HUES48 (cell line): ENCODE measurements at regions not wholly inside any gene's neighbourhood (a gene's known extent, or its start where the extent isn't known, plus 50 kb on each side); places are given as distances from the start of the nearest gene placed in this dataset.

Experiments used
- H3K27ac ChIP-seq: one replicate; pipeline ENCODE4 v1.7.0; 2013; ENCODE audit warnings: low read depth, low read length, inconsistent platforms
- H3K27me3 ChIP-seq: 2 replicates; pipeline ENCODE4 v1.6.1; 2013; ENCODE audit warnings: mild to moderate bottlenecking, low read length; ENCODE audit not compliant: control insufficient read depth, insufficient read depth
- H3K36me3 ChIP-seq: 2 replicates; pipeline ENCODE4 v1.6.1; 2013; ENCODE audit warnings: low read length; ENCODE audit not compliant: control insufficient read depth, insufficient read depth
- H3K4me1 ChIP-seq: 2 replicates; pipeline ENCODE4 v1.6.1; 2013; ENCODE audit warnings: mild to moderate bottlenecking, low read length; ENCODE audit not compliant: control insufficient read depth, insufficient read depth
- H3K4me3 ChIP-seq: 2 replicates; pipeline ENCODE4 v1.5.1; 2013; ENCODE audit warnings: mild to moderate bottlenecking, low read depth, low read length
- H3K9ac ChIP-seq: 2 replicates; pipeline ENCODE4 v1.6.1; 2013; ENCODE audit warnings: mild to moderate bottlenecking, low read depth, low read length, moderate library complexity
- H3K9me3 ChIP-seq: 2 replicates; pipeline ENCODE4 v1.6.1; 2013; ENCODE audit warnings: low read length; ENCODE audit not compliant: control insufficient read depth, insufficient read depth

DNA sequence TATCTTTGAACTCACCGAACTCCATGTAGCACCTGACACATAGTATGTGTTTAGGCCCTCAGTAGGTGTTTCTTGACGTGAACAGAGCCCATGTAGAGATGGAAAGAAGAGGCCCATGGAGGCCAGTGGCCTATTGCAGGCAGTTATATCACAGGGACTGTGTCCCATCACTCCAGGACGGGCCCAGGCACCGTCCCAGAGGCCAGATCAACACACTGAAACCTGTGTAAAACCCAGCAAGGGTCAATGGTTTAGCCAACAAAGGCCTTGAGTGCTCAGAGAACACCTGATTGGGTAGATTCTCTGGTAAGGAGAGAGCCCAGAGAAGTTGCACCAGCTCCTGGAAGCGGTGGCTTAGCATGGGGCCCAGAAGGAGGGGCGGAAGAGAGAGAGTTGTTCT lies 82.8 kb downstream of the INHBB start:
- peaks cover 18% of the 10 kb centered on the region for H3K4me1 ChIP-seq
- H3K27me3 ChIP-seq: peaks cover 15% of the 10 kb centered on the region
- no peaks in the 10 kb centered on the region for H3K9me3 ChIP-seq
- no peak overlapping the region for H3K4me3 ChIP-seq
- no peaks in the 10 kb centered on the region for H3K36me3 ChIP-seq
- H3K27ac ChIP-seq: no peak overlapping the region
- H3K9ac ChIP-seq: no peak overlapping the region

DNA sequence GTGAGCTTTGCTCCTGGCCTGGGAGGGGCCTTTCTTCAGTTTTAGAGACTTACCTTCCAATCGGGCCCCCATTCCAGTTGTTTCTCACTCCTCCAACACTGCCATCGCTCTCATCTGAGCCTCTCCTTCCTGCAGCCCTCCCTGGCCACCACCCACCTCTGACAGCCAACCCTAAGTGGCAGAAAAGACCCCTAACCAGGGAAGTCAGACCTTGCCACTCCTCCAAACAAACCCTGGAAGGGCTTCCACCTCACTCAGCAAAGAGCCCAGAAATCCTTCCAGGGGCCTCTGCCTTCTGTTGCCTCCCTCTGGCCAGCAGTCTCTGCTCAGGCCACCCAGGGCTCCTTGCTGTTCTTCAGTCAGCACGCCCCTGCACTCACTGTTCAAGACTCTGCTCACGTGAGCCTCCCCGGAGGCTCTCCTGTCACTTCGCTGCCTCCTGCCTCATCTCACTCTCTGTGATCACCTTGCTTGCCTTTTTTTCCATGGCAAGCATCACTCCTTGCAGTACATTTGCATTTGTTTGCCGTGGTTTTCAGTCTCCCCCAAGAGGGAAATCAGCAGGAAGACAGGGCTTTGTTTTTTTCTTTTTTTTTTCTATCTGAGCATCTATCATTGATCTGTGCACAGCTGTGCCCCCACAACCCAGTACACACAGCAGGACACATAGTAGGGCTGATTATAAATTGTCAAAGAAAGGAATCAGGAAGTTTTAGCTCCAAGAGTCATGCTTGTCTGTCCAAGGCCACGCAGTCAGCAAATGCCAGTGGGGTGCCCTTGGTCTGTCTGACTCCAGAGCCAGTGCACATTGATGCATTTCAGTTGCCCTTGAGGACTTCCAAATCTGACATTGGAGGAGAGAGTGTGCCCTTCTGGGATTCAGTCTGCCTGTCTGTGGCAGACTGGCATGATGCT lies 83.9 kb downstream of the INHBB start:
- Histone ChIP-seq H3K4me1 (peaks cover 25% of the 10 kb centered on the region), H3K27me3 (peaks cover 13% of the 10 kb centered on the region), H3K4me3 (0 out of 2 replicates have a peak overlapping the region, but pooled peaks have one; percentile 1), H3K36me3 (no peaks in the 10 kb centered on the region), H3K27ac (no peak overlapping the region), H3K9ac (no peak overlapping the region), H3K9me3 (no peaks in the 10 kb centered on the region)

DNA sequence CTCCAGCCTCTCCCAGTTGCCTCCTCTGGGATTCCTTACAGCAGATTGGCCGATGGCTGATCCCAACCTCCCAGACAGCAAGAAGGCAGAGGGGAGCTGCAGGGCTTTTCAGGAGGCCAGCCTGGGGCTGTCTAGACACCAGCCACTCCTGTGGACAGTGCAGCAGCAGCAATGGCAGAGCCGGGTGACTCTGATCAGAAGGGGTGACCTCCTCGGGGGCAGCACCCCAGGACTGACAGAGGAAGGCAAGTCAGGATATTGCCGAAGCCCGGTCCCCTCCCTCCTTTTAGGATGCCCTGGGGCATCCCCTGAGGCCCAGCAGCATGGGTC lies 84.5 kb downstream of the INHBB start:
- H3K27ac ChIP-seq: no peak overlapping the region
- no peaks in the 10 kb centered on the region for H3K36me3 ChIP-seq
- H3K4me1 ChIP-seq: peaks cover 31% of the 10 kb centered on the region
- no peak overlapping the region for H3K4me3 ChIP-seq
- no peak overlapping the region for H3K9ac ChIP-seq
- peaks cover 19% of the 10 kb centered on the region for H3K27me3 ChIP-seq
- H3K9me3 ChIP-seq: no peaks in the 10 kb centered on the region

DNA sequence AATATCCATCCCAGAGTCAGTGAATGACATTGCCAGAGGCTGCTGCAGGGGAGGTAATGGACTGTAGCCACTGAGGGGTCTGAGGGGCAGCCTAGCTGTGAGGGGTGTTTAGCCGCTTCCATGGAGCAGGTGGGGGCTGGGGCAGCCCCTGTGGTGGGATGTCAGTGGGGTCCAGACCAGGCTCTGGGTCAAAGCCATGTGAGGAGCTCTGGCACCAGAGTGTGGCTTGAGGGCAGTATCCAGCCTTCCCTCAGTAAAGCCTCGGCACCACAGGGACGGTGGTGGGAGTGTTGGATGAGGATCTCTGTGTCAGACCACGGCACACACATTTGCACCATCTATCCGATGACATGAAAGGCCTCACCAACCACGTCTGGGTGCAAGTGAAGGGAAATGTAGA lies 85.0 kb downstream of the INHBB start:
- Histone ChIP-seq H3K4me1 (peaks cover 33% of the 10 kb centered on the region), H3K4me3 (no peak overlapping the region), H3K9ac (no peak overlapping the region), H3K27ac (no peak overlapping the region), H3K9me3 (no peaks in the 10 kb centered on the region), H3K27me3 (peaks cover 24% of the 10 kb centered on the region), H3K36me3 (no peaks in the 10 kb centered on the region)

DNA sequence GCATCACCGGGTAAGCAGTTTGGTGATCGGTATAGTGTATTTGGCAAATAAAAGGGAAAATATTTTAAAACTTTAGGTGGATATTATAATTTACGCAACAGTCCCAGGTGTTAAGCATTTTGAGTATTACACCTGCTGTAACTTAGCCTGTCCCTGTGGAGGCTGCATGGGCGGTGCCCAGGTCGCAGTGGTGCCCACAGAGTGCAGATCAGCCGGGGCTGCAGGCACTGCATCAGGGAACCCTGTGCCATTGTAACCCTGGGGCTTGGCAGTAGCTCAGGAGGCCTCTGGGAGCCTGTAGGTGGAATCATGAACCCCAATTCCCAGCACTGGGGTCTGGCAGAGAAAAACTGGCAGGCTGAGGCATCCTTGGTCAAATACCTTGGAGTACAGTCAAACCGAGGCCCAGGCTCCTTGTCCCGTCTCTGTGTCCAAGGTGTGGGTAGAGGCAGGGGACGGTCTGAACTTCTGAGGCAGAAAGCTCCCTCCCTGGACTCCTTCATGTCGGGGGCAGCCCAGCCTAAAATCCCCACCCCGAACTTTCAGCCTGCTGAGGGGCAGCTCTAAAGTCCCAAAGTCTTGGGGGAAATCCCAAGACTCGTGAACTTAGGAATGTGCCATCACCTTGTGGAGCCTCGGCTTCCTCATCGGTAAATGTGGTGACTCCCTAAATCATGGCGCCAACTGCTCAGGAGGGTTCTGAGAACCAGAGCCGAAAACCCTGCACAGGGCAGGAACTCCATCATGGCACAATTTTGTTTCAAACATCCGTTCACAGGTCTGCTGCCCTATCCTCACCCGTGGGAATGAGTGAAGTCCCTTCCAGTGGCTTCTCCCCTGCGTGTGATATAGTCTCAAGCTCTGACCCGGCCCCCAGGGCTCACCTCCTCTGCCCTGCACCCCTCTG lies 85.7 kb downstream of the INHBB start:
- no peak overlapping the region for H3K9ac ChIP-seq
- no peaks in the 10 kb centered on the region for H3K9me3 ChIP-seq
- H3K27ac ChIP-seq: no peak overlapping the region
- H3K27me3 ChIP-seq: peaks cover 27% of the 10 kb centered on the region
- no peaks in the 10 kb centered on the region for H3K36me3 ChIP-seq
- H3K4me1 ChIP-seq: peaks cover 33% of the 10 kb centered on the region
- H3K4me3 ChIP-seq: no peak overlapping the region

DNA sequence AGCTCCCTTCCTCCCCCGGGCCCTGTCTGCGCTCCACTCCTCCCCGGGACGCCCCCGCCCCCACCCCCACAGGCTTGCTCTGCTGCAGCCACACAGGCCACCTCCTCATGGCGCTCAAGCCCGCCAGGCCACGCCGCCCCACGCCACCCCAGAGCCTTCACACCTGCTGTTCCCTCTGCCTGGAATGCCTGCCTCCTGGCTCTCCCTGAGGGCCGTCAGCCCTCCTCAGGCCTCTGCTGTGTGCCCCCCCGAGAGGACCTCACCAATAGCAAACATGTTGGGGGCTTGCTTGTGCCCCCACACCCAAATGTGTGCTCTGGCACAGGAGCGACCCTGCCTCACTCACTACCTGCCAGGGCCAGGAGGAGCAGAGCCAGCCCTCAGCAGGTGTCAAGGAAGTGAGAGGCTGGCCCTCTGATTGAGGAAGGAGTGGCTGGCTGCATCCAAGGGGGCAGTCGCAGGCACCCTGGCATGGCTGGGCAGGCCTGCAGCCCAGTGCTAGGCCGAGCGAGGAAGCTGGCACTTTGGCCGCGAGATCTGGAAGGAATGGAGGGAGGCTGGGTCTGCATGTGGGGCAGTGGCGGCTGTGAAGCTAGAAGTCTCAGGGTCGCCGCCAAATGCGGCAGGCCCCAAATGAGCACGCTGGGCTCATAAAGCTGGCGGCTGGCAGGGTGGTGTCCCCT lies 86.5 kb downstream of the INHBB start:
- Histone ChIP-seq H3K4me1 (peaks cover 36% of the 10 kb centered on the region), H3K9me3 (no peaks in the 10 kb centered on the region), H3K27me3 (peaks cover 34% of the 10 kb centered on the region), H3K36me3 (no peaks in the 10 kb centered on the region), H3K9ac (no peak overlapping the region), H3K4me3 (no peak overlapping the region), H3K27ac (no peak overlapping the region)

DNA sequence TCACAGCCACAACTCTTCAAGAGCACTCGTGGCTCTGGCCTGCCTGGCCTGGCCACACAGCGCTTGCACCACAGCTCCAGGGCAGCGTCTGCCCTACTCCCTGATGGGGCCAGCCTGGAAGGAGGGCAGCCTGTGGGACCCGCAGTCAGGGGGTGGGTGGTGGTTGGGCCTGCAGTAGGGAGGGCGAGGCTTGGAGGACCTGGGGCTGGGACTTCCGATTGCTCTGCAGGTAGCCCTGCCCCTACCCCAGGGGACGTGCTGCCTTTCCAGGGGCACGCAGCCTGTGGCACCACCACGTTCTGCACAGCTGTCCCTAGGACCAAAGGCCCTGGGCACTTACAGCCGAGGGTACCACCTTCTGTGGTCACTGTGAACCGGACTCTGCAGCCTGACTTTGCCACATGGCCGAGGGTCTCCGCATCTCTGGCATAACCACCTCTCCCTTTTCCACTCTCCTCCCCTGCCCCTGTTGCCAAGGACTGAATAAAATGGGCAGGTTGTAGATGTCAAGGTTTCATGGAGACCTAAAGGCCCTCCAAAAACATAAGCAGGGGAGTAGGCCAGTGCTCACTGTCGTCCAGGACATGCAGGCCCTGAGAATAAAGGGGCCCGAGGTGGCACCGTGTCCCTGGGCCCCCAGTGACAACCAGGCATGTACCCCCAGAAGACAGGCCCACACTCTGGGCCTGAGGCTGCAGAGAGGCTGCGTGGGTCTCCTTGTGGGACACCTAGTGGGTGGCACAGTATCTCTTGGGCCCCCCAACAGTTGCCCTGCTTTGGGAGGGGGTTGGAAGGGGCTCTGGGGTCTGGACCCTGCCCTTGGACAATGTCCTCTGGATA lies 87.3 kb downstream of the INHBB start:
- no peak overlapping the region for H3K4me3 ChIP-seq
- peaks cover 36% of the 10 kb centered on the region for H3K4me1 ChIP-seq
- H3K9ac ChIP-seq: no peak overlapping the region
- no peaks in the 10 kb centered on the region for H3K36me3 ChIP-seq
- H3K27ac ChIP-seq: no peak overlapping the region
- peaks cover 42% of the 10 kb centered on the region for H3K27me3 ChIP-seq
- no peaks in the 10 kb centered on the region for H3K9me3 ChIP-seq

DNA sequence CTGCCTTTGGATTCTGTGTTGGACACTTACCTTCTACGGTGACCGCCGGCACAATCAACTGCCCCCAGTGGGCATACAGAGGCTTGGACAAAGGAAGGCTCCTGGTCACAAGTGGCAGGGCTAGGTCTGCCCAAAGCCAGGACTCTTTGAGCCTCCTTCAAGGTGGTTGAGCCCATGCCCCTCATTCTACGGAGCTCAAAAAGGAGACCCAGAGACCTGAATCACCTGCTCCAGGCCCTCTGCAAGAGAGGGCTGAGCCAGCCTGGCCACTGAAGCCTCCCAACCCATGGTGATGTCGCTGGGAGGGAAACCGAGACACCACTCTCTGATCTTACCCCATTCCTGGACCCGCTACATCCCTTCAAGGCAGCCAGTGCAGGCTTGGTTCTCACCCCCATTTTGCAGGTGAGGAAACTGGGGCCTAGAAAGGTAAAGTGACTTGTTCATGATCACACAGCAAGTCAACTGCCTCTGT lies 87.9 kb downstream of the INHBB start:
- H3K27ac ChIP-seq: no peak overlapping the region
- H3K9me3 ChIP-seq: no peaks in the 10 kb centered on the region
- H3K36me3 ChIP-seq: no peaks in the 10 kb centered on the region
- H3K9ac ChIP-seq: no peak overlapping the region
- H3K4me3 ChIP-seq: no peak overlapping the region
- H3K4me1 ChIP-seq: peaks cover 36% of the 10 kb centered on the region
- peaks cover 48% of the 10 kb centered on the region for H3K27me3 ChIP-seq

DNA sequence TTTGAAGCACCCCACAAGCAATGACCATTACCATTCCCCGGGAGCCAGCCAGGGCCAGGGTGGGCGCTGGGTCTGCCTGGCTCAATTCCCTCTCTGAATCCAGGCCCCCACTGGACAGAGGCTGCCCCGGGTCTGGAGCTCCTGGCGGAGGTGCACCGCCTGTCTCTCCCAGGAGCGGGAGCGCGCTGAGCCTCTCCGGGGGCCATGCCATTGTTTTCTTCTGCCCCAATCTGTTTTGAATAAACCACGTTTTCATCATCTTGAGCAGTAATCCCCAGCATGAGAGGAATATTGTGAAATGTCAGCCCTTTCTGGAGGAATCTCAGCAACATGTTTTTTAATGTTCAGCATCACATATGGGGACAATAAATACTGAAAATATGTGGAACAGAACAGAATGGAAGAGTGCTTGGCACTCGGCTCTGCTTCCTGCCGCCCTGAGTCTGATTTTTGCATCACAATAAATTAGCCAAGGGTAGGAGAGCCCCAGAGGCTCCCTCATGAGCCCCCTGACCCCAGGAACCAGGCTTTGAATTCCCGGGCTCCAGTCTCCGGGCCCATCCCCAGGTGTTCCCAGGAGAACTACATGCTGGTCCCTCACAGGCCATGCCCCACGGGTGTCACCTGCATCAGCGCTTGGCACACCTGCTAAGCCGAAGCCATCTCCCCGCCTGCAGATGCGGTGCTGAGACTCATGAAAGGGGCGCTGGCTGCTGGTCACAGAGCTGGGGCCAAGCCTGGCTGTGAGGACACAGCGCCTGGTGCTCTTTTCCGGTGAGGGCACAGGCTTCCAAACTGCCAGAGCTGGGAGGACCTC lies 88.8 kb downstream of the INHBB start:
- H3K27me3 ChIP-seq: peaks cover 57% of the 10 kb centered on the region
- no peak overlapping the region for H3K27ac ChIP-seq
- no peaks in the 10 kb centered on the region for H3K9me3 ChIP-seq
- H3K9ac ChIP-seq: no peak overlapping the region
- no peak overlapping the region for H3K4me3 ChIP-seq
- H3K4me1 ChIP-seq: peaks cover 28% of the 10 kb centered on the region
- no peaks in the 10 kb centered on the region for H3K36me3 ChIP-seq
